IMR-90 (cell line): ENCODE measurements at regions not wholly inside any gene's neighbourhood (a gene's known extent, or its start where the extent isn't known, plus 50 kb on each side); places are given as distances from the start of the nearest gene placed in this dataset.

Source experiments
- CTCF ChIP-seq: conservative IDR thresholded peaks from 2 replicates; pipeline ENCODE4 v1.5.1; 2012; ENCODE audit warnings: mild to moderate bottlenecking, low read depth, low read length, improper control_type of control experiment
- POLR2A ChIP-seq: IDR thresholded peaks from 2 replicates; pipeline ENCODE4 v1.6.1; 2012; ENCODE audit warnings: mild to moderate bottlenecking, low read depth, low read length
- RFX5 ChIP-seq: IDR thresholded peaks from 2 replicates; pipeline ENCODE4 v1.8.0; 2012; ENCODE audit warnings: low read depth, mild to moderate bottlenecking, low read length, moderate library complexity

- TF ChIP-seq CTCF (no peak), POLR2A (no peak), RFX5 (no peak)
Measured at GRCh38 chr4:149292425-149293007, 523.1 kb downstream of the IQCM start.
